ENCODE measurements at regions not wholly inside any gene's neighbourhood (a gene's known extent, or its start where the extent isn't known, plus 50 kb on each side); places are given as distances from the start of the nearest gene placed in this dataset.

GRCh38 chr10:31605426-31605825, 286.4 kb downstream of the ZEB1 start:
- TF ChIP-seq CTCF (IDR thresholded peaks at IDR 0.05), result no peak
- TF ChIP-seq EP300 (IDR thresholded peaks at IDR 0.05), result no peak
